Suppressor macrophage treated with lipopolysaccharide for 4 hours (primary cell): ENCODE measurements at regions not wholly inside any gene's neighbourhood (a gene's known extent, or its start where the extent isn't known, plus 50 kb on each side); places are given as distances from the start of the nearest gene placed in this dataset.
"Not testable (repeated sequence)": the region's sequence is repeated elsewhere in the genome, so short reads cannot be mapped to it uniquely, and the experiment has no call there.

ENCODE experiments used
- DNase-seq: peaks from one replicate; pipeline ENCODE4 v3.0.0-alpha.2; 2020

- not testable (repeated sequence) for DNase-seq
These were observed 287.0 kb downstream of the BCL2L11 start for GRCh38 chr2:111407632-111408194.

DNA sequence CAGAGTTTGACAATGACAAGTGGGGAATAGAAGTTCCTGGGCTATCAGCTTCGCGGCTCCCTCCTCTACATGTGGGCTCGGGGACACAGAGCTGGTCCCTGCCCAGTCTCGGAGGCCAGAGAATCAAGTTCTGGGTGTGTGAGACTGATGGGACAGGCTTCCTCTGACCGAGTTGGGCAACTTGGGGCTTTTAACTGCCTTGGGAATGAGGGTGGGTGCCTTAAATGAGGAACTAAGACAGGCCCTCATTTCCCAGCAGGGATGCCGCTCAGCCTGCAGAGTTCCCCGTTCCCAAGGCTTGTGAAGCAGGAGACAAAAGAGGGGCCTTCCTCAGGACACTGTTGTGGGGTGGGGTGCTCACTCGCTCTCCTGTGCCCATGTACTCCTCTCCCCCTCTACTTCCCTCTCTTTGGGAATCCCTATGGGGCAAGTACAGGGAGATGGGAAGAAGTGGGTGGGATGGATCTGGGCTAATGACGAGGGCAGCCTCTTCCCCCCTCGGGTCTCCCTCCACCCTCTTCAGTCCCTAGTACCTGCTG lies 290.2 kb downstream of the BCL2L11 start:
- peak; percentile 65 for DNase-seq

GRCh38 chr2:111411867-111412681 lies 291.4 kb downstream of the BCL2L11 start:
- not testable (repeated sequence) for DNase-seq

DNA sequence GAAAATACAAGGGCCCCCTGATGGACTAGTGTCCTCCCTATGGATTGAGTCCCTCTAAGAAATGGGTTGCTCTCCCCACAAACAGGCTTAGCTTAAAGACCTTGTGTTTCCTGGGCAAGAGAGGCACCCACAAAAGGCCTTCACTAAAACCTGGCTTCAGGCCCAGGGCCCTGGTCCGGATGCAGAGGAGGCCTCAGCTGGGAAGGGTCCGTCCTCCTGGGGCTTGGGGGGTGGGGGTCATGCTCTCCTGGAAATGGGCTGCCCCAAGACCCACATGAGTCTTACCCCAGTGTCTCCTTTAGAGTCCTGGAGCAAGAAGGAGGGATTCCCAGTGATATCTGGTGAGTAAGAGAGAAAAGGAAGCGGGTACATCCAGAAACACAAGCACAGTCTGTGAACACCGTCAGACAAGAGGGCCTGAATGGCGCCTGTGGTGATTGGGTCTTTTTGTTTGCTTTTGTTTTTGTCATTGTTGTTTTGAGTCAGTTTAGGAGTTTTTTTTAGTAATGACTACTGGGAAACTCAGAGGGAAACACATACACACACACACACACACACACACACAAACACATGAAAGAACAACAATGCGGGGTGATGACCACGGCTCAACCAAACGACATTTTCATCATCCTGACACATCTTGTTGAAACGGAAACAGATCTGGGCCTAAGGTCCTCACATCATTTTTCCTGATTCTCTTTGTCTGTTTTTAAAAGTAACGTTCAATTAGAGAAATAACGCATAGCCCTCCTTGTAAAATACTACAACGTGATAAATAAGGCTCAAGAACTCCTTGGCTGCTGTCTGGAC lies 292.3 kb downstream of the BCL2L11 start:
- DNase-seq: peak; percentile 63

- not testable (repeated sequence) for DNase-seq
These were observed 293.2 kb downstream of the BCL2L11 start for GRCh38 chr2:111413950-111414349.

DNA sequence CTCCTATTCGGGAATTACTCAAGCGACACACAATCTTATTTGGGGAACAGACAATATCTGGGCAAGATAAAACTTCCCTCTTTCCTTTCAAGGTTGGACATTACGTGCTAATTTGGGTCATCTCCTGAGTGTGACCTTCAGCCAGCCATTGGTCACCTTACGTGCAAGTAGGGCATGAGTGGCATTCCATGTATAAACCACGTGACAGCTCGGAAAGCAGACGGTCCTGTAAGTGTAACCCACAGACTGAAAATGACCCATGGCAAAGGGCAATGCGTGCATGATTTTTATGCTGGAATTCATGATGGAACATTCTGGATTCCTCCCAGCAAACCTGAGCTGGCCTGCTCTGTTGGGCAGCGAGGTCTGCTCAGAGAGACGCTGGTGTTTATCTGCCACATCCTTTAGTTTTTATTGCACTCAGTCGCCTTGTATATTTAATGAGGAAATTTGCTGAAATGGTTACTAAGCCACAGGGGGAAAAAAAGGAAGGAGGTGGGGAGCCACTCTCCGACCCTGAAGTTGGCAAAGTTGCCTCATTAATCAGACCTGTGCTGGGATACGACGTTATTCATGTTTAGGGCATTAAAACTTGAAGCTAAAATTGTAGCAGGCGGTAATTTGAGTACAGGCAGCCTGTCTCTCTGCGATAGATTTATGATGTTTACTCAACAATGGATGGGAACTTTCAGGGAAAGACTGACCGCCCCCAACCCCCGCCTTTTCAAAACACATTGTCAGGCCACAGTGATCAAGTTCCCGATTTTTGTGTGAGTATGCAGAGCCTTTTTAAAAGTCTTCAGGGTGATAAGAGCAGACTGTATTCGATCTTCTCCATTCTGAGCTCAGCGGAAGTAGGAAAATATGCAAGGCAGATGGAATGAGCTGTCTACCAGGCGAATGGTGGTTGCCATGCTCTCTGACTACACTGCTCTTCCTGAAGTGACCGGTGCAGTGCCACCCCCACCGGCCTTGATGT lies 295.3 kb downstream of the BCL2L11 start:
- peak; percentile 85 for DNase-seq

- not testable (repeated sequence) for DNase-seq
These were observed 296.3 kb downstream of the BCL2L11 start for GRCh38 chr2:111417026-111417425.

GRCh38 chr2:111418091-111418875 lies 297.6 kb downstream of the BCL2L11 start:
- not testable (repeated sequence) for DNase-seq

DNA sequence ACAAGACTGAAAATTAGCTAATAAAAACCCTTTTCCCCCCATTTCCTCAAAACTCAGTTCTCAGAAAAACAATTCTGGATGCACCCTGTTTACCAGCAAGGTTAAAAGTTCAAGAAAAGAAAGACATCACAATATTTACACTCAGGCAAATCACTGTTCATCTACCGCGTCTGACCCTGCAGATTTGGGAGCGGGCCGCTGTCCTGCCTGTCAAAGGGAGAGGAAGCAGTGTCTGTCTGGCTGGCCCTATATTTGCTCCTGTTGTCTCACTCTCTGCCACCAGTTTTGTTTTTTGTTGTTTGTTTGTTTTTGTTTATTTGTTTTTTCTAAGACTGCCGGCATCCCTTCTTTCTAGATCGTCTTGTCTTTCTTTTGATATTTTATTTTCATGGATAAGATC lies 299.4 kb downstream of the BCL2L11 start:
- not testable (repeated sequence) for DNase-seq

DNA sequence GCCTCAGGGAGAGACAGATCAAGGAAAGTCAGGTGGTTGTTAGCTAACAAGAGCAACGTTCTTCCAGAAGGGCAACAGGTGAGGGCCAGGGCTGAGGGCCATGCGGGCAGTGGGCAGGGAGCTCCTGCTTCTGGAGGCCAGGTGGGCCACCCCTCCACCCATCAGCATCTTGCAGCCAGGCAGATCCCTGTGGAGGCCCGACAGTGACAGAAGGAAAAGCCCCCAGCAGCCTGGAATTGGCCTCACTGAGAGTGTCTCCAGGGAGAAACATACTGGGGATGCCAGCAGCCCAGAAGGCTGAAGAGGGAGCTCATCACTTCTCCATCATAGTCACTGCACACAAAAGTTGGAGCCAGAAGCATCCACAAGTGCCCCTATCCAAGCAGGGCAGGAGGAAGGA lies 300.1 kb downstream of the BCL2L11 start:
- DNase-seq: not testable (repeated sequence)

- DNase-seq: not testable (repeated sequence)
These were observed 301.2 kb downstream of the BCL2L11 start for GRCh38 chr2:111421949-111422348.

GRCh38 chr2:111422562-111422961 lies 301.8 kb downstream of the BCL2L11 start:
- not testable (repeated sequence) for DNase-seq

DNA sequence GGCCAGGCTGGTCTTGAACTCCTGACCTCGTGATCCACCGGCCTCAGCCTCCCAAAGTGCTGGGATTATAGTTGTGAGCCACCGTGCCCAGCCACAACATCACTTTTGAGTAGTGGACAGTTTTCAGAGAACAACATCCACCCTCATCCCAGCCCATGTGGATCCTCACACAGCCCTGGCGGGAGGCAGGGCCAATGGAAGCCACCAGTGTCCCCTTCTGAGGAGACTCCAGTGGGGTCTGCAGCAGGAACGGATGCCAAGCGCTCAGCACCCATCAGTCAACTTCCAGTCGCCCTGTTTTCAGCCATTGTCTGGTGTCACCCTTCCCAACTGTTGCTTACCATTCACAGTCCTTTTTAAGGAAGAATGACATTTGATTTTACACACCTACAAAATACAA lies 302.5 kb downstream of the BCL2L11 start:
- DNase-seq: not testable (repeated sequence)

- not testable (repeated sequence) for DNase-seq
These were observed 303.5 kb downstream of the BCL2L11 start for GRCh38 chr2:111424176-111424575.

DNA sequence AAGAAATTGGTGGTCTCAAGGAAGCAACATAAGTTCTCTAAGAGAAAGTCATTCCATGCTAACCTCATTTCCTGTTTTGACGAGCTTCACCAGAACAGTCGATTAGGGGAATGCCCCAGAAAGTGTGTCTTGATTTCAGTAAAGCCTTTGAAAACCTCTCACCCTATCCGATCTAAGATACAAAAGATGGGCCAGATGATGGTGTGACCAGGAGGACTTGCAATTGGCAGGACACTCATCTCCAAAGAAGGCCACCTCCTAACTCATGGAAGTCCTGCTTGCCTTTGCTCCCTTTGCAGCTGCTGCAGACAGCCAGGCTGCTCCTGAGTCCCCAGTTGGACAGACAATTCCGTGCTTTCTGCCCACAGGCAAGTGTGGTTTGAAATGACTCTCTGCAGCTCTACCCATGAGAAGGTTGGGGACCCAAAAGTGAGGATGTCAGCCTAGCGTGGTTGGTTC lies 304.2 kb downstream of the BCL2L11 start:
- DNase-seq: not testable (repeated sequence)

GRCh38 chr2:111425789-111426201 lies 305.1 kb downstream of the BCL2L11 start:
- DNase-seq: not testable (repeated sequence)

- DNase-seq: not testable (repeated sequence)
These were observed 306.6 kb downstream of the BCL2L11 start for GRCh38 chr2:111427346-111427745.

- DNase-seq: not testable (repeated sequence)
These were observed 308.2 kb downstream of the BCL2L11 start for GRCh38 chr2:111428915-111429314.

DNA sequence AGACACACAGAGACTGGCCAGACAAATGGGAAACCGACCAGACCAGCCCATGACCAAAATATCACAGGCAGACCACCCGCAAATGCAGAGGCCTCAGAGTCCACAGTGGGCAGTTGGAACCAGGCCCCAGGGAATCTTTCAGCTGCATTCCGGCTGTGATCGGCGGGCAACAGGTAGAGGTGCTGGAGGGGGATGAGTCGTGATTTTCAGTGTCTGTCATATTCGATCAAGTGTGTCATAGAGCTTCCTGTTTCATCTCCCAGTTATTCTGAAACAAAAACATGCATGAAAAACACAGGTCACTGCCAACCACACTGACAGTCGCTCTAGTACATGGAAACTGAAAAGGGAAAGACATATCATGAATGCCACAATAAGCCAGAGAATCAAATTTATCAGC lies 308.6 kb downstream of the BCL2L11 start:
- not testable (repeated sequence) for DNase-seq

DNA sequence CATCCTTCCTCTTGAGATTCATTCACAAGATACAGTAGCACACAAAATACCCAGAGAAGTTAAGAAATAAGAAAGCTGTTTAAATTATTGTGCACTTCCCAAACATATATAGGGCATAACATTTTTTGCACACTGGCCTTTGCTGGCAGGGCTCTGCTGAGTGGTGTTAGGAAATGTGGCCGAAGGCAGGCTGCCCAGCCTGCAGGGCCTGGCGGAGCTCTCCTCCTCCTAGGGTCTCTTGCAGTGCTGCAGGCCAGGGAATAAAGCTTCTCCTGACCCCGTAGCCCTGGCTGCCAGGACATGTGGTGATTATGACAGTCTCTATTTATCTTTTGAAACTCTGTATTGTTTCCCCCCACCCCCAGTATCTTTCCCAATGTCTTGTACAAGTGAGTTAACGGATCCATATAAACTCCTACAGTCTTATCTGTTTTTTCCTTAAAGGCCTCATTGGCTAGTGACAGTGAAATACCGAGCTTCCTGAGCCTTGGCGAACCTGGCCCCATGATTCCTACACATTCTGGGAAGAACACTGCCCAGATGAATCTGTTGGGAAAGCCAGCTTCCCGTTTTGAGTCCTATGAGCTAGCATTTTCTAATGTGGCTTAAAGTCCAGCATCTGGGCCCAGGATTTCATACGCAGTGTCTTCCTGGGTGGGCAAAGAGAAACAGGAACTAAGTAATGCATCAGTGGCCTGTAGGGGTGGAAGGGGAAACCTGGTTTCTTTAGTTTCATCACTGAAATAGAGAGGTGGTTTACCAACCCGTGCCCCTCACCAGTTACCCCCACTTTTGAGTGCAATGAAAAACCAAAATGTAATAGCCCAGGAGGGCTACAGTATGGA lies 310.3 kb downstream of the BCL2L11 start:
- peak; percentile 61 for DNase-seq
